ENCODE measurements at regions not wholly inside any gene's neighbourhood (a gene's known extent, or its start where the extent isn't known, plus 50 kb on each side); places are given as distances from the start of the nearest gene placed in this dataset.

DNA sequence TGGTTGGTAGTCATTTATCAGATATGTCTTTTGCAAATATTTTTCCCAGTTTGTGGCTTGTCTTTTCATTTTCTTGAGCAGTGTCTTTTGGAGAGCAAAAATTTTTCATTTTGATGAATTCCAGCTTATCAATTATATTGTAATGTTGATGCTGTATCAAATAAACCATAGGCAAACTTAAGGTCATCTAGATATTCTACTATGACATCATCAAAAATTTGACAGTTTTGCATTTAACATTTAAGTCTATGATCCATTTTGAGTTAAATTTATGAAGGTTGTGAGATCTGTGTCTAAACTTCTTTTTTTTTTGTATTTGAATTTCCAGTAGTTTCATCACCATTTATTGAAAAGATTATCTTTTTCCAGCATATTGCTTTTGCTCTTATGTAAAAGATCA lies 505.5 kb upstream of the COX7C start:
- DNase-seq (ENCODE audit: low read depth, low spot score) = no peak
- H3K4me3 ChIP-seq (ENCODE audit: low read depth, low read length) = no peak overlapping the region
- TF ChIP-seq, protein P1, sequence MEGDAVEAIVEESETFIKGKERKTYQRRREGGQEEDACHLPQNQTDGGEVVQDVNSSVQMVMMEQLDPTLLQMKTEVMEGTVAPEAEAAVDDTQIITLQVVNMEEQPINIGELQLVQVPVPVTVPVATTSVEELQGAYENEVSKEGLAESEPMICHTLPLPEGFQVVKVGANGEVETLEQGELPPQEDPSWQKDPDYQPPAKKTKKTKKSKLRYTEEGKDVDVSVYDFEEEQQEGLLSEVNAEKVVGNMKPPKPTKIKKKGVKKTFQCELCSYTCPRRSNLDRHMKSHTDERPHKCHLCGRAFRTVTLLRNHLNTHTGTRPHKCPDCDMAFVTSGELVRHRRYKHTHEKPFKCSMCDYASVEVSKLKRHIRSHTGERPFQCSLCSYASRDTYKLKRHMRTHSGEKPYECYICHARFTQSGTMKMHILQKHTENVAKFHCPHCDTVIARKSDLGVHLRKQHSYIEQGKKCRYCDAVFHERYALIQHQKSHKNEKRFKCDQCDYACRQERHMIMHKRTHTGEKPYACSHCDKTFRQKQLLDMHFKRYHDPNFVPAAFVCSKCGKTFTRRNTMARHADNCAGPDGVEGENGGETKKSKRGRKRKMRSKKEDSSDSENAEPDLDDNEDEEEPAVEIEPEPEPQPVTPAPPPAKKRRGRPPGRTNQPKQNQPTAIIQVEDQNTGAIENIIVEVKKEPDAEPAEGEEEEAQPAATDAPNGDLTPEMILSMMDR (IDR thresholded peaks at IDR 0.05; ENCODE audit: low read depth, low read length) = no peak
- in situ Hi-C loops (cut with HindIII; ENCODE audit: low sequenced_read_pairs) = no loop called here

GRCh38 chr5:86115164-86115563 lies 502.6 kb upstream of the COX7C start:
- DNase-seq (ENCODE audit: low read depth, low spot score) = no peak
- in situ Hi-C loops (cut with HindIII; ENCODE audit: low sequenced_read_pairs) = no loop called here
- H3K4me3 ChIP-seq (ENCODE audit: low read depth, low read length) = no peak overlapping the region
- TF ChIP-seq, protein P1 (IDR thresholded peaks at IDR 0.05; ENCODE audit: low read depth, low read length) = no peak

DNA sequence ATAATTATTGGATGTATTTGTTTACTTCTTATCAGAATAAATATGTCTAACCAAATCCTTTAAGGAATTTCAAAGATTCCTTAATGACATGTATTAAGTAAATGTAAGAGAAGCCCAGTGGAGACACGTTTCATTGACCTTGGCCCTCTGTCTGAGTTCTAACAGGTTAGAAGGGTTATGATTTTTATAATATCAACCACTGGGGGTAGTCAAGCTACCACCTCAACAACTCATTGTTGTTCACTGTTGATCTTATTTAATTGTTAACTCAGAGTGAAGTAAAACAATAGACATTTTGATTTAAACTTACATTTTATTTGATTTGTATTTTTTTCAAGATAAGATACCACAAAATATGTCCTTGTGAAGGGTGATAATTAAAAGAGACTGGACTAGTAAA lies 499.2 kb upstream of the COX7C start:
- TF ChIP-seq, protein P1 (IDR thresholded peaks at IDR 0.05; ENCODE audit: low read depth, low read length) = no peak
- in situ Hi-C loops (cut with HindIII; ENCODE audit: low sequenced_read_pairs) = no loop called here
- H3K4me3 ChIP-seq (ENCODE audit: low read depth, low read length) = no peak overlapping the region
- DNase-seq (ENCODE audit: low read depth, low spot score) = no peak

DNA sequence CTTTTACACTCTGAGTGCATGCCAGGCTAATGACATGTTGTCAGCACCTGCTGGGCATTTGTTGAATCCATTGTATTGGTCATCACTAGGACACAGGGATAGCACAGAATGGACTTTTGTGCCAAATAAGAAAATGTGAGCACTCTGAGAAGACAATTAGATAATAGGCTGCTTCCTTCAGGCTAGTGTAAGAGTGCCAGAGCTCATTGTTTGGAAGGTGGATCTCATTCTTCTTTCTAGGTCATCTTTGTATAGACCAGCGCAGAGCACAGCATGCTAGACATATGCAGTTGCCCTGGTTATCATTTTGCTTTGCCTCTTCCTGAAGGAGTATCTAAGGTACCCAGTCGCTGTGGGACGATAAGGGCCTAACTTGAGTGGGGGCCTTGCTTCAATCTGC lies 493.4 kb upstream of the COX7C start:
- no peak for DNase-seq (ENCODE audit: low read depth, low spot score)
- in situ Hi-C loops (cut with HindIII; ENCODE audit: low sequenced_read_pairs) = no loop called here
- H3K4me3 ChIP-seq (ENCODE audit: low read depth, low read length) = no peak overlapping the region
- TF ChIP-seq, protein P1 (IDR thresholded peaks at IDR 0.05; ENCODE audit: low read depth, low read length) = no peak

DNA sequence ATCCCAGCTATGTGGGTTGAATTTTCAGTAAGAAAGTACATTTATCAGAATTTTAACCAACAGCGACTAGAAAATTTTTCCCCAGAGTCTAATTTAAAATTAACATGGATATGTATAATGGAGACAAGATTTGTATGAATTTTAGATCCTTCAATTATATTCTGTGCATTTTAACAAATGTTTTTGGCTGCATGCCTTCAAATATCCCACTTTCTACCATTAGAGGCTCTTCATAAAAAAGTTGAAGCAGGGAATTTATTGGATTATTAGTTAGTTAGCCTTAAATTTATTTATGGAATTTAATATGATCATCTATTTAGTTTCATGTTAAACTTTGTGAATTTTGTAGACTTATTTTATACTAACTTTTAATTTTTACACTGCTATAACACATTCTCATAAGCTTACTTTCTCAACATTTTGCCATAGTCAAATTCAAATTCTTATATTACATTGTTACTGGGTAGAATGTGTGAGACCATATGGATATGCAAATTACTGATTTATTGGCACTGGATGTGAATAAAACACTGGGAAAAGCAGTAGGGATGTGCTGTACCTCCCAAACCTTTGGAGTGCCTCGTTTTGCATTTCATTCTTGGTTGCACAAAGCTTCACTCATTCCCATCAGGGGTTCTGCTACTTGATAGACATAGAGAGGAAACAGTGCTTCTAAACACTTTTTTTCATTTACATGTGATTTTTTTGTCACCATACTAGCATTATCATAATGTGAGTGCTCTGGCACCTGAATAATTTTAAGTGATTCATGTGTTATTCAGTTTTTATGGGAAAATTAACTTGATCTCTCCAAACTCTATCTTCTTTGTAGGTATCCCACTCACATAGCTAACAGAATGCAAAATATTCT lies 491.8 kb upstream of the COX7C start:
- H3K4me3 ChIP-seq (ENCODE audit: low read depth, low read length) = no peak overlapping the region
- no peak for DNase-seq (ENCODE audit: low read depth, low spot score)
- in situ Hi-C loops (cut with HindIII; ENCODE audit: low sequenced_read_pairs) = no loop called here
- TF ChIP-seq, protein P1 (IDR thresholded peaks at IDR 0.05; ENCODE audit: low read depth, low read length) = no peak

- TF ChIP-seq, protein P1 (IDR thresholded peaks at IDR 0.05; ENCODE audit: low read depth, low read length) = no peak
- no peak for DNase-seq (ENCODE audit: low read depth, low spot score)
- no peak overlapping the region for H3K4me3 ChIP-seq (ENCODE audit: low read depth, low read length)
- in situ Hi-C loops (cut with HindIII; ENCODE audit: low sequenced_read_pairs) = no loop called here
These were observed 490.0 kb upstream of the COX7C start for GRCh38 chr5:86127696-86128095.

Measured in astrocyte of the spinal cord (primary cell).